Neuronal stem cell (in vitro differentiated cells): ENCODE measurements at regions not wholly inside any gene's neighbourhood (a gene's known extent, or its start where the extent isn't known, plus 50 kb on each side); places are given as distances from the start of the nearest gene placed in this dataset.
"Not testable (repeated sequence)": the region's sequence is repeated elsewhere in the genome, so short reads cannot be mapped to it uniquely, and the experiment has no call there.

Experiments
- DNase-seq: peaks from one replicate; pipeline ENCODE4 v3.0.0-alpha.2; 2013; ENCODE audit warnings: low spot score
- H2AFZ ChIP-seq: one replicate; pipeline ENCODE4 v1.6.1; 2013; ENCODE audit warnings: mild to moderate bottlenecking, low read length, inconsistent platforms
- H2AK5ac ChIP-seq: 2 replicates; pipeline ENCODE4 v1.6.1; 2013; ENCODE audit warnings: low read depth, mild to moderate bottlenecking, inconsistent platforms, low read length, moderate library complexity, mixed read lengths
- H2BK120ac ChIP-seq: 2 replicates; pipeline ENCODE4 v1.6.1; 2013; ENCODE audit warnings: low read depth, mild to moderate bottlenecking, inconsistent platforms, low read length, moderate library complexity, mixed read lengths
- H2BK12ac ChIP-seq: one replicate; pipeline ENCODE4 v1.6.1; 2013; ENCODE audit warnings: low read length, inconsistent platforms
- H2BK15ac ChIP-seq: 2 replicates; pipeline ENCODE4 v1.6.1; 2013; ENCODE audit warnings: mild to moderate bottlenecking, low read length, inconsistent platforms, mixed read lengths
- H2BK5ac ChIP-seq: one replicate; pipeline ENCODE4 v1.6.1; 2013; ENCODE audit warnings: inconsistent platforms, mild to moderate bottlenecking, low read length, moderate library complexity
- H3K14ac ChIP-seq: one replicate; pipeline ENCODE4 v1.6.1; 2013; ENCODE audit warnings: low read length, inconsistent platforms
- H3K18ac ChIP-seq: 2 replicates; pipeline ENCODE4 v1.6.1; 2013; ENCODE audit warnings: low read length, inconsistent platforms
- H3K23ac ChIP-seq: 2 replicates; pipeline ENCODE4 v1.6.1; 2013; ENCODE audit warnings: low read depth, mild to moderate bottlenecking, mixed read lengths, low read length, inconsistent platforms; ENCODE audit not compliant: poor library complexity
- H3K27ac ChIP-seq: replicated peaks from 3 replicates; pipeline ENCODE4 v1.5.1; 2013; ENCODE audit warnings: low read length, inconsistent platforms
- H3K27me3 ChIP-seq, 3 experiments: 2 replicates each; pipeline ENCODE4 v1.6.1; 2013; ENCODE audit warnings: low read length in 3 of 3, mild to moderate bottlenecking in 2 of 3, inconsistent platforms in 1 of 3, low read depth in 1 of 3, mixed read lengths in 1 of 3, moderate library complexity in 1 of 3; ENCODE audit not compliant: control insufficient read depth in 3 of 3, insufficient read depth in 3 of 3
- H3K36me3 ChIP-seq, 2 donors: replicated peaks in 1 of 2; 2 replicates each; pipeline ENCODE4 v1.6.1; 2013; ENCODE audit warnings: low read length in 2 of 2; ENCODE audit not compliant: control insufficient read depth in 2 of 2, insufficient read depth in 2 of 2
- H3K4ac ChIP-seq: 2 replicates; pipeline ENCODE4 v1.6.1; 2013; ENCODE audit warnings: inconsistent platforms, mild to moderate bottlenecking, low read length, moderate library complexity
- H3K4me1 ChIP-seq, 2 donors: 1 replicate in 1 of 2; 2 replicates in 1 of 2; pipeline ENCODE4 v1.6.1; 2013; ENCODE audit warnings: low read length in 2 of 2, low read depth in 1 of 2; ENCODE audit not compliant: control insufficient read depth in 2 of 2, insufficient read depth in 1 of 2
- H3K4me2 ChIP-seq: one replicate; pipeline ENCODE4 v1.6.1; 2013; ENCODE audit warnings: mild to moderate bottlenecking, low read length, inconsistent platforms; ENCODE audit not compliant: insufficient read depth, poor library complexity, severe bottlenecking
- H3K4me3 ChIP-seq, 2 donors: 2 replicates each; pipeline ENCODE4 v1.5.1; 2013; ENCODE audit warnings: low read length in 2 of 2, mild to moderate bottlenecking in 2 of 2, inconsistent platforms in 1 of 2, moderate library complexity in 1 of 2
- H3K79me1 ChIP-seq: one replicate; pipeline ENCODE4 v1.6.1; 2013; ENCODE audit warnings: low read depth, mild to moderate bottlenecking, inconsistent platforms, low read length, moderate library complexity
- H3K9ac ChIP-seq: one replicate; pipeline ENCODE4 v1.6.1; 2013; ENCODE audit warnings: mild to moderate bottlenecking, low read depth, low read length, inconsistent platforms; ENCODE audit not compliant: poor library complexity
- H3K9me3 ChIP-seq, 2 donors: replicated peaks in 1 of 2; 2 replicates each; pipeline versions ENCODE3 to v1.6.1; 2013; ENCODE audit warnings: low read length in 2 of 2, mild to moderate bottlenecking in 2 of 2, inconsistent platforms in 1 of 2, low read depth in 1 of 2, mixed read lengths in 1 of 2, moderate library complexity in 1 of 2; ENCODE audit not compliant: control insufficient read depth in 2 of 2, insufficient read depth in 1 of 2
- H4K8ac ChIP-seq: one replicate; pipeline ENCODE4 v1.6.1; 2013; ENCODE audit warnings: low read depth, mild to moderate bottlenecking, inconsistent platforms, low read length, moderate library complexity
- H4K91ac ChIP-seq: one replicate; pipeline ENCODE4 v1.6.1; 2013; ENCODE audit warnings: low read length, low read depth, mild to moderate bottlenecking, inconsistent platforms; ENCODE audit not compliant: poor library complexity
- WGBS, 2 donors: extraction: QIAGEN DNeasy Blood & Tissue Kit; methylation state at CpG; one replicate each; pipeline ENCODE4 v1.1.7; 2013; ENCODE audit warnings: missing lambda C conversion rate in 2 of 2, mixed read lengths in 1 of 2; ENCODE audit not compliant: insufficient read length in 2 of 2, insufficient replicate concordance in 1 of 2; ENCODE audit errors: extremely low coverage in 2 of 2; 5-methylcytosine and 5-hydroxymethylcytosine counted together

DNA sequence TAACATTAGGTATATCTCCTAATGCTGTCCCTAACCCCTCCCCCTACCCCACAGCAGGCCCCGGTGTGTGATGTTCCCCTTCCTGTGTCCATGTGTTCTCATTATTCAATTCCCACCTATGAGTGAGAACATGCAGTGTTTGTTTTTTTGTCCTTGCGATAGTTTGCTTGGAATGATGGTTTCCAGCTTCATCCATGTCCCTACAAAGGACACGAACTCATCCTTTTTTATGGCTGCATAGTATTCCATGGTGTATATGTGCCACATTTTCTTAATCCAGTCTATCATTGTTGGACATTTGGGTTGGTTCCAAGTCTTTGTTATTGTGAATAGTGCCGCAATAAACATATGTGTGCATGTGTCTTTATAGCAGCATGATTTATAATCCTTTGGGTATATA is 164.5 kb downstream of the RPLP1 start:
- H3K27ac ChIP-seq, H2BK15ac ChIP-seq, H2AFZ ChIP-seq, H3K4me3 ChIP-seq, H3K18ac ChIP-seq, H4K91ac ChIP-seq, H2BK5ac ChIP-seq, H3K4me2 ChIP-seq, H3K36me3 ChIP-seq, H2AK5ac ChIP-seq, H3K79me1 ChIP-seq, H4K8ac ChIP-seq, H2BK12ac ChIP-seq, H3K9ac ChIP-seq, H3K14ac ChIP-seq, H3K23ac ChIP-seq, DNase-seq, H3K9me3 ChIP-seq, H3K27me3 ChIP-seq, H2BK120ac ChIP-seq, H3K4ac ChIP-seq, H3K4me1 ChIP-seq: not testable (repeated sequence)
- no CpG with 5 or more reads among the region's 4 CpGs for WGBS, 2 donors

GRCh38 chr15:69623392-69624154 is 171.0 kb downstream of the RPLP1 start:
- no CpG with 5 or more reads among the region's 3 CpGs for WGBS, 2 donors
- H2BK5ac ChIP-seq: no peak overlapping the region
- no peaks in the 10 kb centered on the region for H3K36me3 ChIP-seq
- H3K9ac ChIP-seq: no peak overlapping the region
- no peak overlapping the region for H2BK12ac ChIP-seq
- no peaks in the 10 kb centered on the region for H3K79me1 ChIP-seq
- H3K18ac ChIP-seq: peak overlapping the region; percentile 53
- no peak overlapping the region for H3K14ac ChIP-seq
- no peak overlapping the region for H2BK15ac ChIP-seq
- H3K27ac ChIP-seq: no peak overlapping the region
- no peaks in the 10 kb centered on the region for H3K27me3 ChIP-seq
- DNase-seq: no peak
- no peak overlapping the region for H3K4me3 ChIP-seq
- no peaks in the 10 kb centered on the region for H3K4me1 ChIP-seq
- H3K4ac ChIP-seq: no peak overlapping the region
- no peak overlapping the region for H3K23ac ChIP-seq
- H3K9me3 ChIP-seq: peaks cover 0 to 2% of the 10 kb centered on the region in 2 donors
- H2AFZ ChIP-seq: no peak overlapping the region
- H4K91ac ChIP-seq: no peak overlapping the region
- H4K8ac ChIP-seq: no peak overlapping the region
- H2BK120ac ChIP-seq: no peak overlapping the region
- H3K4me2 ChIP-seq: no peak overlapping the region
- no peak overlapping the region for H2AK5ac ChIP-seq

DNA sequence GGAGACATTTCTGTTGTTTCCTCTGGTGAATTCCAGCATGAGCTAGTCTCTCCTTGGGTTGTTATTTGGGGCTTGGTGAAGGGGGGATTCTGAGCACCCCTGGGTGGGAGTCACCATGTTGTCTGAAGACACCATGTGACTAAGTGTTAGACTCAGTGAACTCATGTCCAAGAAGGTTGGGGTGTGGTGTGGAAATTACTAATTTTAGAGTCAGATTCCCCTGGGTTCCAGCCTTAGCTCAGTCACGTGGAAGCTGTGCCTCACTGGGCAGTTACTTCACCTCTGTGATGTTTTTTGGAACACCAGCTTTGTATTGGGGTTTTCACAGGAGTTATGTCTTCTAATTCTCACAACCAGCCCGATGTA is 171.5 kb downstream of the RPLP1 start:
- Histone ChIP-seq H3K23ac (no peak overlapping the region), H4K91ac (no peak overlapping the region), H3K9ac (no peak overlapping the region), H2AFZ (no peak overlapping the region), H3K79me1 (no peaks in the 10 kb centered on the region), H3K4me2 (no peak overlapping the region), H2BK15ac (no peak overlapping the region), H3K18ac (no peak overlapping the region), H3K4me3 (no peak overlapping the region), H2AK5ac (no peak overlapping the region), H3K4ac (no peak overlapping the region), H2BK5ac (no peak overlapping the region), H2BK12ac (no peak overlapping the region), H3K14ac (no peak overlapping the region), H3K36me3 (no peaks in the 10 kb centered on the region), H3K27ac (no peak overlapping the region), H3K27me3 (no peaks in the 10 kb centered on the region), H3K4me1 (no peaks in the 10 kb centered on the region), H3K9me3 (peaks cover 0 to 2% of the 10 kb centered on the region in 2 donors), H4K8ac (no peak overlapping the region), H2BK120ac (no peak overlapping the region)
- DNase-seq: no peak
- no CpG with 5 or more reads among the region's 2 CpGs for WGBS, 2 donors

- DNase-seq: no peak
Observed at GRCh38 chr15:69624816-69625215, 172.2 kb downstream of the RPLP1 start.

More at GRCh38 chr15:69624816-69625215, 172.2 kb downstream of the RPLP1 start:
- Histone ChIP-seq H3K4ac (no peak overlapping the region), H3K9me3 (peaks cover 0 to 2% of the 10 kb centered on the region in 2 donors), H3K27ac (no peak overlapping the region), H3K18ac (no peak overlapping the region), H2BK15ac (no peak overlapping the region), H3K4me3 (no peak overlapping the region), H3K79me1 (no peaks in the 10 kb centered on the region), H3K27me3 (no peaks in the 10 kb centered on the region), H4K91ac (no peak overlapping the region), H3K4me2 (no peak overlapping the region), H3K23ac (no peak overlapping the region), H2BK12ac (no peak overlapping the region), H3K36me3 (no peaks in the 10 kb centered on the region), H2AFZ (no peak overlapping the region), H2BK120ac (no peak overlapping the region), H3K9ac (no peak overlapping the region), H3K4me1 (no peaks in the 10 kb centered on the region), H2AK5ac (no peak overlapping the region), H2BK5ac (no peak overlapping the region), H3K14ac (no peak overlapping the region), H4K8ac (no peak overlapping the region)
- no CpG with 5 or more reads among the region's 3 CpGs for WGBS, 2 donors
